ENCODE measurements at regions not wholly inside any gene's neighbourhood (a gene's known extent, or its start where the extent isn't known, plus 50 kb on each side); places are given as distances from the start of the nearest gene placed in this dataset.

DNA sequence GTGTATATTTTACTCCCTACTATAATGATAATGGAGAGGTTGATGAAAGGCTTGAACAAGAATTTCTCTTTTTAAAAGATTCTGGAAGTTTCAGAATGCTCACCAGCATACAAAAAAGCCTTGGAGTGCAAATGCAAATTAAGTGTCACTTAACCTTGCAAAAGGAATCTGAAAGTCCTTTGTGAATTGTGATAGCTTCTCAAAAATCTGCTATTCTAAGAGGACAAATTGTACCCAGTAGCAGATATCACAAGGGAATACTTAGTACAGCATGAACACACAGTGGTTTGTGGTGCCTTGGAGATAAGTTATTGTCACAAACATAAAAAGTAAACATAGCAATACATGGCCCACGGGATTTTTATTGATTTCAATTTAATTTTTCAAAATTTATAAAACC is 1208.3 kb upstream of the B3GALT2 start:
- H3K4me1 ChIP-seq (ENCODE audit: control insufficient read depth in 2 of 3, insufficient read depth in 2 of 3, low read depth in 1 of 3, low read length in 3 of 3): no peaks in the 10 kb centered on the region
- no peak for FAIRE-seq
- H3K9ac ChIP-seq (ENCODE audit: low read length in 3 of 3): no peak overlapping the region
- intact Hi-C loops (cut with DNase I): no loop called here
- H3K27ac ChIP-seq (ENCODE audit: low read depth in 2 of 2, low read length in 2 of 2): no peak overlapping the region
- no peak overlapping the region for H3K4me3 ChIP-seq (ENCODE audit: low read length in 3 of 3)
- no peak for DNase-seq
- TF ChIP-seq, protein P1, sequence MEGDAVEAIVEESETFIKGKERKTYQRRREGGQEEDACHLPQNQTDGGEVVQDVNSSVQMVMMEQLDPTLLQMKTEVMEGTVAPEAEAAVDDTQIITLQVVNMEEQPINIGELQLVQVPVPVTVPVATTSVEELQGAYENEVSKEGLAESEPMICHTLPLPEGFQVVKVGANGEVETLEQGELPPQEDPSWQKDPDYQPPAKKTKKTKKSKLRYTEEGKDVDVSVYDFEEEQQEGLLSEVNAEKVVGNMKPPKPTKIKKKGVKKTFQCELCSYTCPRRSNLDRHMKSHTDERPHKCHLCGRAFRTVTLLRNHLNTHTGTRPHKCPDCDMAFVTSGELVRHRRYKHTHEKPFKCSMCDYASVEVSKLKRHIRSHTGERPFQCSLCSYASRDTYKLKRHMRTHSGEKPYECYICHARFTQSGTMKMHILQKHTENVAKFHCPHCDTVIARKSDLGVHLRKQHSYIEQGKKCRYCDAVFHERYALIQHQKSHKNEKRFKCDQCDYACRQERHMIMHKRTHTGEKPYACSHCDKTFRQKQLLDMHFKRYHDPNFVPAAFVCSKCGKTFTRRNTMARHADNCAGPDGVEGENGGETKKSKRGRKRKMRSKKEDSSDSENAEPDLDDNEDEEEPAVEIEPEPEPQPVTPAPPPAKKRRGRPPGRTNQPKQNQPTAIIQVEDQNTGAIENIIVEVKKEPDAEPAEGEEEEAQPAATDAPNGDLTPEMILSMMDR (IDR thresholded peaks at IDR 0.05; ENCODE audit: borderline replicate concordance, extremely low read depth, insufficient read depth): no peak
- H3K9me3 ChIP-seq (ENCODE audit: control insufficient read depth in 2 of 3, insufficient read depth in 1 of 3, low read length in 3 of 3): no peaks in the 10 kb centered on the region
- no peaks in the 10 kb centered on the region for H3K27me3 ChIP-seq (ENCODE audit: control insufficient read depth, insufficient read depth, low read length)
- no peaks in the 10 kb centered on the region for H3K36me3 ChIP-seq (ENCODE audit: control insufficient read depth in 2 of 3, insufficient read depth in 3 of 3, low read length in 3 of 3)

GRCh38 chr1:194387531-194387930 is 1201.1 kb upstream of the B3GALT2 start:
- intact Hi-C loops (cut with DNase I): no loop called here
- TF ChIP-seq, protein P1 (IDR thresholded peaks at IDR 0.05; ENCODE audit: borderline replicate concordance, extremely low read depth, insufficient read depth): no peak
- no peaks in the 10 kb centered on the region for H3K36me3 ChIP-seq (ENCODE audit: control insufficient read depth in 2 of 3, insufficient read depth in 3 of 3, low read length in 3 of 3)
- H3K4me1 ChIP-seq (ENCODE audit: control insufficient read depth in 2 of 3, insufficient read depth in 2 of 3, low read depth in 1 of 3, low read length in 3 of 3): no peaks in the 10 kb centered on the region
- no peaks in the 10 kb centered on the region for H3K27me3 ChIP-seq (ENCODE audit: control insufficient read depth, insufficient read depth, low read length)
- H3K27ac ChIP-seq (ENCODE audit: low read depth in 2 of 2, low read length in 2 of 2): no peak overlapping the region
- no peak overlapping the region for H3K9ac ChIP-seq (ENCODE audit: low read length in 3 of 3)
- FAIRE-seq (no peak), DNase-seq (no peak)
- no peak overlapping the region for H3K4me3 ChIP-seq (ENCODE audit: low read length in 3 of 3)
- H3K9me3 ChIP-seq (ENCODE audit: control insufficient read depth in 2 of 3, insufficient read depth in 1 of 3, low read length in 3 of 3): no peaks in the 10 kb centered on the region

GRCh38 chr1:194378517-194378916 is 1192.1 kb upstream of the B3GALT2 start:
- H3K27ac ChIP-seq (ENCODE audit: low read depth in 2 of 2, low read length in 2 of 2): no peak overlapping the region
- no peaks in the 10 kb centered on the region for H3K36me3 ChIP-seq (ENCODE audit: control insufficient read depth in 2 of 3, insufficient read depth in 3 of 3, low read length in 3 of 3)
- intact Hi-C loops (cut with DNase I): no loop called here
- DNase-seq: no peak
- H3K27me3 ChIP-seq (ENCODE audit: control insufficient read depth, insufficient read depth, low read length): no peaks in the 10 kb centered on the region
- no peak overlapping the region for H3K4me3 ChIP-seq (ENCODE audit: low read length in 3 of 3)
- TF ChIP-seq, protein P1 (IDR thresholded peaks at IDR 0.05; ENCODE audit: borderline replicate concordance, extremely low read depth, insufficient read depth): no peak
- FAIRE-seq: no peak
- no peaks in the 10 kb centered on the region for H3K4me1 ChIP-seq (ENCODE audit: control insufficient read depth in 2 of 3, insufficient read depth in 2 of 3, low read depth in 1 of 3, low read length in 3 of 3)
- H3K9ac ChIP-seq (ENCODE audit: low read length in 3 of 3): no peak overlapping the region
- H3K9me3 ChIP-seq (ENCODE audit: control insufficient read depth in 2 of 3, insufficient read depth in 1 of 3, low read length in 3 of 3): no peaks in the 10 kb centered on the region

GRCh38 chr1:194374649-194375048 is 1188.2 kb upstream of the B3GALT2 start:
- Histone ChIP-seq H3K9ac (ENCODE audit: low read length in 3 of 3) (no peak overlapping the region), H3K9me3 (ENCODE audit: control insufficient read depth in 2 of 3, insufficient read depth in 1 of 3, low read length in 3 of 3) (no peaks in the 10 kb centered on the region), H3K27ac (ENCODE audit: low read depth in 2 of 2, low read length in 2 of 2) (no peak overlapping the region), H3K4me3 (ENCODE audit: low read length in 3 of 3) (no peak overlapping the region), H3K27me3 (ENCODE audit: control insufficient read depth, insufficient read depth, low read length) (no peaks in the 10 kb centered on the region), H3K36me3 (ENCODE audit: control insufficient read depth in 2 of 3, insufficient read depth in 3 of 3, low read length in 3 of 3) (no peaks in the 10 kb centered on the region), H3K4me1 (ENCODE audit: control insufficient read depth in 2 of 3, insufficient read depth in 2 of 3, low read depth in 1 of 3, low read length in 3 of 3) (no peaks in the 10 kb centered on the region)
- intact Hi-C loops (cut with DNase I): no loop called here
- TF ChIP-seq, protein P1 (IDR thresholded peaks at IDR 0.05; ENCODE audit: borderline replicate concordance, extremely low read depth, insufficient read depth): no peak
- FAIRE-seq: no peak
- no peak for DNase-seq

Measured in kidney (tissue), 13 donors.